Stomach (tissue), 4 donors: ENCODE measurements at regions not wholly inside any gene's neighbourhood (a gene's known extent, or its start where the extent isn't known, plus 50 kb on each side); places are given as distances from the start of the nearest gene placed in this dataset.

Source experiments
- CTCF ChIP-seq, 7 experiments: fragments of 450-650 bp in 4 of 7; fragments of 200-600 bp in 3 of 7; sonication (generic) in 3 of 7; IDR thresholded peaks; one replicate each; pipeline ENCODE4 v1.5.1; 2016 to 2019; ENCODE audit warnings: antibody characterized with exemption in 7 of 7, control low read depth in 2 of 7, mild to moderate bottlenecking in 1 of 7
- EP300 ChIP-seq: sonication (generic); formaldehyde crosslinking; IDR thresholded peaks from one replicate; pipeline ENCODE4 v1.6.1; 2017; ENCODE audit warnings: antibody characterized with exemption

DNA sequence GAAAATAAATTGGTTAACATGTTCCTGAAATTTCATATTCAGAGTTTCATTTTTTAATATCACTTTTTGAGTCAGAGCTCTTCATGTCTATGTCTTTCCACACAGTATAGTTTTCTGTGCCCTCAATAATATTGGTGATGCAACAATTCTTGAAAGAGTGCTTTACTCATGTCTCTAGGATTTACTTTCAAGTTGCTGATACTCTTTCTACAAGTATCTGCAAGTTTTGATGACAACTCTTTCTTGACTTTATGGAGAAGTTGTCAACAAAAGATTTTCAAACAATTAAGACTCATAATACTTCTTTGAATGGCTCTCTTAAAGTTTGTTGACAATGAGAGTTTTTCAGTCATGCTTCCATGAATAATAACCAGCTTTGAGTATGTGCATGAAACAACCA, 561.7 kb downstream of the DIAPH3 start:
- TF ChIP-seq CTCF (IDR thresholded peaks at IDR 0.05) (no peak), EP300 (no peak)
